Caki2 (cell line): ENCODE measurements at regions not wholly inside any gene's neighbourhood (a gene's known extent, or its start where the extent isn't known, plus 50 kb on each side); places are given as distances from the start of the nearest gene placed in this dataset.

Experiments
- DNase-seq: peaks from one replicate; pipeline ENCODE4 v3.0.0-alpha.2; 2015; ENCODE audit warnings: low read depth
- in situ Hi-C: cut with HindIII; loops from 2 replicates; pipeline ENCODE4 v1.10.0; 2016; ENCODE audit warnings: low sequenced_read_pairs, low pct_unique_long_range_greater_than_20kb, mixed read lengths

GRCh38 chr20:48186915-48187314, 401.6 kb upstream of the SULF2 start:
- in situ Hi-C loops, result no loop called here
- DNase-seq, result no peak

- DNase-seq, result no peak
- in situ Hi-C loops, result no loop called here
Measured at GRCh38 chr20:48186447-48186846, 401.2 kb upstream of the SULF2 start.

- DNase-seq, result no peak
- in situ Hi-C loops, result no loop called here
Measured at GRCh38 chr20:48184229-48184628, 398.9 kb upstream of the SULF2 start.

- no peak for DNase-seq
- in situ Hi-C loops, result no loop called here
Measured at GRCh38 chr20:48181261-48181935, 396.1 kb upstream of the SULF2 start.

GRCh38 chr20:48180618-48181017, 395.3 kb upstream of the SULF2 start:
- DNase-seq, result peak; percentile 88
- in situ Hi-C loops, result no loop called here

- in situ Hi-C loops, result no loop called here
- peak; percentile 90 for DNase-seq
Measured at GRCh38 chr20:48180024-48180423, 394.7 kb upstream of the SULF2 start.

- no peak for DNase-seq
- in situ Hi-C loops, result no loop called here
Measured at GRCh38 chr20:48178633-48179032, 393.4 kb upstream of the SULF2 start.

- DNase-seq, result no peak
- in situ Hi-C loops, result no loop called here
Measured at GRCh38 chr20:48177058-48177457, 391.8 kb upstream of the SULF2 start.

- DNase-seq, result no peak
- in situ Hi-C loops, result no loop called here
Measured at GRCh38 chr20:48176139-48176538, 390.9 kb upstream of the SULF2 start.

- no peak for DNase-seq
- in situ Hi-C loops, result no loop called here
Measured at GRCh38 chr20:48175261-48175660, 390.0 kb upstream of the SULF2 start.

- DNase-seq, result no peak
- in situ Hi-C loops, result no loop called here
Measured at GRCh38 chr20:48172357-48172702, 387.0 kb upstream of the SULF2 start.

GRCh38 chr20:48171626-48172356, 386.5 kb upstream of the SULF2 start:
- in situ Hi-C loops, result no loop called here
- DNase-seq, result no peak

GRCh38 chr20:48171071-48171470, 385.8 kb upstream of the SULF2 start:
- no peak for DNase-seq
- in situ Hi-C loops, result no loop called here

- no peak for DNase-seq
- in situ Hi-C loops, result no loop called here
Measured at GRCh38 chr20:48170625-48171024, 385.3 kb upstream of the SULF2 start.

- DNase-seq, result no peak
- in situ Hi-C loops, result no loop called here
Measured at GRCh38 chr20:48169650-48170225, 384.5 kb upstream of the SULF2 start.

GRCh38 chr20:48166082-48166835, 381.0 kb upstream of the SULF2 start:
- DNase-seq, result no peak
- in situ Hi-C loops, result no loop called here

- DNase-seq, result no peak
- in situ Hi-C loops, result no loop called here
Measured at GRCh38 chr20:48165401-48165685, 380.1 kb upstream of the SULF2 start.

- no peak for DNase-seq
- in situ Hi-C loops, result no loop called here
Measured at GRCh38 chr20:48164566-48165400, 379.5 kb upstream of the SULF2 start.
